AG09319 (cell line): ENCODE measurements at regions not wholly inside any gene's neighbourhood (a gene's known extent, or its start where the extent isn't known, plus 50 kb on each side); places are given as distances from the start of the nearest gene placed in this dataset.

Experiments
- DNase-seq: peaks from one replicate; pipeline ENCODE4 v3.0.0-alpha.2; 2010; ENCODE audit warnings: low read depth; ENCODE audit errors: extremely low read depth
- TF ChIP-seq, protein P1 (sequence below): IDR thresholded peaks from 2 replicates; pipeline ENCODE4 v1.5.1; 2011; ENCODE audit warnings: low read depth, mild to moderate bottlenecking, inconsistent platforms, low read length, moderate library complexity

DNA sequence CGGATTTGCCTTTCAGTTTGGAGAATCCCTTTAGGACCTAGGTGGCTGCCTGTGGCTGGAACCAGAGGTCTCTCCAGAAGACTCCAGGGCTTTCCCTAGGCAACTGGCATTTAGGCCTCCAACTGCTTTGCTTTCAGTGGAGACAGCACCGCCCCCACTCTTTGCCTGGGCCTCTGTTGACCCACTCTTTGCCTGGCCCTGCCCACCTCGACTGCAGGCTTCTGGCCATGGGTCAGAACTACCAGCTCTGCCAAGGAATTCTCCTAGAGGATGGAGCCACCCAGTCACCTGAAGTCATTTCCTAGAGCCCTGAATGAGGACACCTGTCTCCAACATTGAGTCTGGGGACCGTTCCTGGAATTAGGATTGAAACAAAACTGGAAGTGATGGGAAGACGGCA is 439.0 kb upstream of the CDH4 start:
- TF ChIP-seq, protein P1, sequence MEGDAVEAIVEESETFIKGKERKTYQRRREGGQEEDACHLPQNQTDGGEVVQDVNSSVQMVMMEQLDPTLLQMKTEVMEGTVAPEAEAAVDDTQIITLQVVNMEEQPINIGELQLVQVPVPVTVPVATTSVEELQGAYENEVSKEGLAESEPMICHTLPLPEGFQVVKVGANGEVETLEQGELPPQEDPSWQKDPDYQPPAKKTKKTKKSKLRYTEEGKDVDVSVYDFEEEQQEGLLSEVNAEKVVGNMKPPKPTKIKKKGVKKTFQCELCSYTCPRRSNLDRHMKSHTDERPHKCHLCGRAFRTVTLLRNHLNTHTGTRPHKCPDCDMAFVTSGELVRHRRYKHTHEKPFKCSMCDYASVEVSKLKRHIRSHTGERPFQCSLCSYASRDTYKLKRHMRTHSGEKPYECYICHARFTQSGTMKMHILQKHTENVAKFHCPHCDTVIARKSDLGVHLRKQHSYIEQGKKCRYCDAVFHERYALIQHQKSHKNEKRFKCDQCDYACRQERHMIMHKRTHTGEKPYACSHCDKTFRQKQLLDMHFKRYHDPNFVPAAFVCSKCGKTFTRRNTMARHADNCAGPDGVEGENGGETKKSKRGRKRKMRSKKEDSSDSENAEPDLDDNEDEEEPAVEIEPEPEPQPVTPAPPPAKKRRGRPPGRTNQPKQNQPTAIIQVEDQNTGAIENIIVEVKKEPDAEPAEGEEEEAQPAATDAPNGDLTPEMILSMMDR, result no peak
- DNase-seq, result no peak

DNA sequence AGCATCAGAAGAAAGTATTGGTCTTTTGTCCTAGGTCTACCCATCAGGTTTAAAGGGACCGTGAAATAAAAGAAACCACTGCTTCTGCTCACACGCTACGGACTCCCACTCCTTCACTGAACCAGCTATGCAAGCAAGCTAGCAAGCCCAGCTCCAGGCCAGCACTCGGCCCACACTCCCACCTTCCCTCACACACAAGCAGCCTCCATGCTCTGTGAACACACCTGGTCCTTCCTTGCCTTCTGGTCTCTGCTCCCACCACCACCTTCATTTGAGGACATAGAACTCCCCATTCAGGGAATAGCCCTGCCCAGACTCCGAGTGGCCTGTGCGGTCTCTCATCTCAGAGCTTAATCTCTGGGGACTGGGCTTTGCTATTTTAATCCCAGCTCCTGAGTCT is 436.4 kb upstream of the CDH4 start:
- TF ChIP-seq, protein P1, result no peak
- DNase-seq, result no peak

DNA sequence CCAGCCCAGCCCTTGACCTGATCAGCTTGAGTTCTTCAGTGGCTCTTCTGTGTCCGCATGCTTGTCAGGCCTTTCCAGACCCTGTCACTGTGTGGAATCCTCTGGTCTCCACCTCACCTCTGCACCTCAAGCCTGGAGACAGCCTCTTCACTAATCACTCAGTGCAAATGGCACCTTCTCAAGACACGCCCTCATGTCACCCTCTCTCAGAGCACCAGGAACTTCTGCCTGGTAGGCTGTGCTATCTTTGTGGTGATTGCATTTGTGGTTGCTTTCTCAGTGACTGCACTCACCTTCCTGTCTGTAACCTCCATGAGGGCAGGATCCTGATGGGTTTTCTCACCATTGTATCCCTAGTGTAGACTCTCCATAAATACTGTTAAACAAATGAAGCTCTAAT is 435.2 kb upstream of the CDH4 start:
- no peak for DNase-seq
- TF ChIP-seq, protein P1, result no peak

DNA sequence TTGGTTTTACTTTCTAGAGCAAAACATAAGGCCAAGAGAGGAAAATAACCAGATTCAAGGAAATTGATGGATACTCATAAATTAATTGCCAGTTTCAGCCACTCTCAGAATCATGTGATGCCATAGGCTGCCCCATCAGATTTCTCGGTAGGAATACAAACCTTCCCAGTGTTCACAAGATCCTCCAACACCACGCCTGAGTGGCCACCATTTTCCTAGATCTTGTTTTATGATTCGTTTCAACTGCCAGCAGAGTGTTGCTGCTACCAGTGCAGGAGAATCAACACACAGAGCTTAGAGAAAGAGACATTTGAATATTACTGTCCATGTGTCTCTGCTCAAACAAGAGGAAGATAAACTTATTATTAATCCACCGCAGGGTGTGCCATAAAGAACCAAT is 434.2 kb upstream of the CDH4 start:
- TF ChIP-seq, protein P1, result no peak
- DNase-seq, result no peak

DNA sequence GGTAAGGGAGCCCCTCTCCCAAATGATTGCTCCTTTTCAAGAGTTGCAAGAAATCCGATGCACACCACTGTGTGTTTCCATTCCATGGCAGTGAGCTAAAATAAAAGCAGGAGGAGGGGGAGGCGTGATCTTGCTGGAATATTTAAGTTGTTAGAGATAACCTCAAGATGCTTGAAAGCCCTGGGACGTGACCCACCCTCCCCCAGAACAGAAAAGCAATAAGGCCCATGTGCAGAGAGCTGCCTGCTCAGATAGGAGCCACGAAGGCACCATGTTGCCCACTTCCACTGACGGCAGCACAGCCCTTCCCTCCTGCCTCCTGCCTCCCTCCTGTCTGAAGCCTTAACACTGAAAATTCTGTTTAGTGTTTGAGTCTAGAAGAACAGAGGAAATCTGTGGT is 432.6 kb upstream of the CDH4 start:
- TF ChIP-seq, protein P1, result no peak
- DNase-seq, result no peak

DNA sequence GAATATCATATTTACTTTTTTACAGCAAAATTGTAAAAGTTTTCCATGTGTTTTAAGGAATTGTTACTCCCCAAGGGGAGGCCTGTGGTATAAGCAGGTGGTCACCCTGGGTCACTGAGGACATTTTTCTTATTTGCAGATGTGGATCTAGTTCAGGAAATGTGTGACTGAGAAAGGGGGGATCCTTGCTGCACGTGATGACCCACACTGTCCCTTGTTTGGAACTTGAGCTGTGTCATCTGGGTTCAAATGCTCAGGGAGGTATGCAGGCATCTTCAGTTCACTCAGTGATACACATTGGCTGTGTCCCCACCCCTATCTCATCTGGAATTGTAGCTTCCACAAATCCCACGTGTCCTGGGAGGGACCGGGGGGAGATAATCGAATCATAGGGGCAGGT is 431.9 kb upstream of the CDH4 start:
- no peak for DNase-seq
- TF ChIP-seq, protein P1, result no peak

DNA sequence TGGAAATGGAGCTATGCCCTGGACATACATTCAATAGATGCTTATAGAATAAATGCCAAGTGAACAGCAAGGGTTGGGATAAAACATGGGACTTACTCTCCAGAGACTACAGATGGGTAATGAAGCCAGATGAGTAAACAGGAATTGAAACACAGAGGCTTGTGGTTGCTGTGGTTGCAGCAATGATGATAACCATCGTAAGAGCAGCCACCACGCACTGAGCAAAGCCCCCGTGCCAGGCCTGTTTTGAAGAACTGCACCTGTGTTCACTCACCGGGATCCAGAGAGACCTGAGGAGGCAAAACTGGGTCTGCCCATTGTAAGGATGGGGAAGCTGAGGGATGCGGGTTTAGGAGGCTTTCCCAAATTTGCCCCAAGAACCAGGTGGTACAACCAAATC is 431.1 kb upstream of the CDH4 start:
- DNase-seq, result no peak
- TF ChIP-seq, protein P1, result no peak
